ENCODE measurements at regions not wholly inside any gene's neighbourhood (a gene's known extent, or its start where the extent isn't known, plus 50 kb on each side); places are given as distances from the start of the nearest gene placed in this dataset.
A peak's percentile ranks its signal among the peaks of the same experiment; 100 is the strongest.

DNA sequence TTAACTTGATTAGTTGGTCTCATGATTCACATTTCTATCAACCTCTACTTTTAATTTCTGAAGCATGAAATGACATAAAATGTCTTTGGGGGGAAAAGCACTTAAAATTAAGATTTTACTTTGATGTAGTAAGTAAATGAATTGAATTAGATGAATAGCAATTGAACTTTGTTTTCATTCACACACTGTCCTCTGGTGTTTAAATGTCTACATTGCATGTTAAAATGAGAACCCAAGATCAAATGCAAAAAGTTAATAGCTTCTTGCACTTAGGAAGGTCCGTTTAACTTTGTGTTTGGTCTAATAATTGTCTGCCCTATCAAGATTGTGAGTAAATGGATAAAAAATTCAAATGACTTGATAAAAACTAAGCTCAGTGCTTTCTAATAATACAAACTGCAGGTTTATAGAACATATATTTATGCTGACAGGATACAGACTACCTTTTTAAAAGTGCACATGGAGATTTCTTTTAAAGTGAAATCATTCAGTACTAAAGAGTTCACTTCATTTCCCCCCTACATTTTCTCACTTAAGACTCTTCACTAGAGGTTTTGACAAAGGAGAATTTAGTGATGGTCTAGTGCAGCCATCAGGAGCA is 156.2 kb upstream of the NABP1 start:
- TF ChIP-seq, protein P1, sequence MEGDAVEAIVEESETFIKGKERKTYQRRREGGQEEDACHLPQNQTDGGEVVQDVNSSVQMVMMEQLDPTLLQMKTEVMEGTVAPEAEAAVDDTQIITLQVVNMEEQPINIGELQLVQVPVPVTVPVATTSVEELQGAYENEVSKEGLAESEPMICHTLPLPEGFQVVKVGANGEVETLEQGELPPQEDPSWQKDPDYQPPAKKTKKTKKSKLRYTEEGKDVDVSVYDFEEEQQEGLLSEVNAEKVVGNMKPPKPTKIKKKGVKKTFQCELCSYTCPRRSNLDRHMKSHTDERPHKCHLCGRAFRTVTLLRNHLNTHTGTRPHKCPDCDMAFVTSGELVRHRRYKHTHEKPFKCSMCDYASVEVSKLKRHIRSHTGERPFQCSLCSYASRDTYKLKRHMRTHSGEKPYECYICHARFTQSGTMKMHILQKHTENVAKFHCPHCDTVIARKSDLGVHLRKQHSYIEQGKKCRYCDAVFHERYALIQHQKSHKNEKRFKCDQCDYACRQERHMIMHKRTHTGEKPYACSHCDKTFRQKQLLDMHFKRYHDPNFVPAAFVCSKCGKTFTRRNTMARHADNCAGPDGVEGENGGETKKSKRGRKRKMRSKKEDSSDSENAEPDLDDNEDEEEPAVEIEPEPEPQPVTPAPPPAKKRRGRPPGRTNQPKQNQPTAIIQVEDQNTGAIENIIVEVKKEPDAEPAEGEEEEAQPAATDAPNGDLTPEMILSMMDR (IDR thresholded peaks at IDR 0.05), result peak; percentile 77
- TF ChIP-seq EZH2 (IDR thresholded peaks at IDR 0.05), result no peak

Data from neural progenitor cell (in vitro differentiated cells).